HEK293 (cell line): ENCODE measurements at regions not wholly inside any gene's neighbourhood (a gene's known extent, or its start where the extent isn't known, plus 50 kb on each side); places are given as distances from the start of the nearest gene placed in this dataset.
"Not testable (repeated sequence)": the region's sequence is repeated elsewhere in the genome, so short reads cannot be mapped to it uniquely, and the experiment has no call there.

Experiments used
- ZNF239 ChIP-seq: fragments of 450-650 bp; formaldehyde crosslinking; IDR thresholded peaks from 2 replicates; pipeline ENCODE4 v1.5.1; 2016; ENCODE audit warnings: missing biosample characterization, missing genetic modification characterization
- ZNF629 ChIP-seq: fragments of 450-650 bp; formaldehyde crosslinking; IDR thresholded peaks from 2 replicates; pipeline ENCODE4 v1.5.1; 2017; ENCODE audit warnings: missing biosample characterization, missing genetic modification characterization
- TF ChIP-seq, protein P1 (sequence below): fragments of 450-650 bp; formaldehyde crosslinking; IDR thresholded peaks from 2 replicates; pipeline ENCODE4 v1.5.1; 2016; ENCODE audit warnings: missing biosample characterization, missing genetic modification characterization

- TF ChIP-seq, protein P1, sequence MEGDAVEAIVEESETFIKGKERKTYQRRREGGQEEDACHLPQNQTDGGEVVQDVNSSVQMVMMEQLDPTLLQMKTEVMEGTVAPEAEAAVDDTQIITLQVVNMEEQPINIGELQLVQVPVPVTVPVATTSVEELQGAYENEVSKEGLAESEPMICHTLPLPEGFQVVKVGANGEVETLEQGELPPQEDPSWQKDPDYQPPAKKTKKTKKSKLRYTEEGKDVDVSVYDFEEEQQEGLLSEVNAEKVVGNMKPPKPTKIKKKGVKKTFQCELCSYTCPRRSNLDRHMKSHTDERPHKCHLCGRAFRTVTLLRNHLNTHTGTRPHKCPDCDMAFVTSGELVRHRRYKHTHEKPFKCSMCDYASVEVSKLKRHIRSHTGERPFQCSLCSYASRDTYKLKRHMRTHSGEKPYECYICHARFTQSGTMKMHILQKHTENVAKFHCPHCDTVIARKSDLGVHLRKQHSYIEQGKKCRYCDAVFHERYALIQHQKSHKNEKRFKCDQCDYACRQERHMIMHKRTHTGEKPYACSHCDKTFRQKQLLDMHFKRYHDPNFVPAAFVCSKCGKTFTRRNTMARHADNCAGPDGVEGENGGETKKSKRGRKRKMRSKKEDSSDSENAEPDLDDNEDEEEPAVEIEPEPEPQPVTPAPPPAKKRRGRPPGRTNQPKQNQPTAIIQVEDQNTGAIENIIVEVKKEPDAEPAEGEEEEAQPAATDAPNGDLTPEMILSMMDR (tag by site-specific recombination): not testable (repeated sequence)
- TF ChIP-seq ZNF629 (tag by site-specific recombination); ZNF239: not testable (repeated sequence)
Observed at GRCh38 chr16:33646386-33646785, 187.0 kb downstream of the TP53TG3F start.
